Body of pancreas (tissue), 4 donors: ENCODE measurements at regions not wholly inside any gene's neighbourhood (a gene's known extent, or its start where the extent isn't known, plus 50 kb on each side); places are given as distances from the start of the nearest gene placed in this dataset.

Experiments used
- POLR2A ChIP-seq, 3 donors: fragments of 450-650 bp; IDR thresholded peaks; one replicate each; pipeline ENCODE4 v1.6.1; 2016; ENCODE audit warnings: antibody characterized with exemption in 3 of 3, mild to moderate bottlenecking in 2 of 3
- TF ChIP-seq, protein P1 (sequence below), 7 experiments: fragments of 450-650 bp in 4 of 7; fragments of 200-600 bp in 3 of 7; sonication (generic) in 3 of 7; IDR thresholded peaks; one replicate each; pipeline ENCODE4 v1.5.1; 2016 to 2019; ENCODE audit warnings: antibody characterized with exemption in 7 of 7

DNA sequence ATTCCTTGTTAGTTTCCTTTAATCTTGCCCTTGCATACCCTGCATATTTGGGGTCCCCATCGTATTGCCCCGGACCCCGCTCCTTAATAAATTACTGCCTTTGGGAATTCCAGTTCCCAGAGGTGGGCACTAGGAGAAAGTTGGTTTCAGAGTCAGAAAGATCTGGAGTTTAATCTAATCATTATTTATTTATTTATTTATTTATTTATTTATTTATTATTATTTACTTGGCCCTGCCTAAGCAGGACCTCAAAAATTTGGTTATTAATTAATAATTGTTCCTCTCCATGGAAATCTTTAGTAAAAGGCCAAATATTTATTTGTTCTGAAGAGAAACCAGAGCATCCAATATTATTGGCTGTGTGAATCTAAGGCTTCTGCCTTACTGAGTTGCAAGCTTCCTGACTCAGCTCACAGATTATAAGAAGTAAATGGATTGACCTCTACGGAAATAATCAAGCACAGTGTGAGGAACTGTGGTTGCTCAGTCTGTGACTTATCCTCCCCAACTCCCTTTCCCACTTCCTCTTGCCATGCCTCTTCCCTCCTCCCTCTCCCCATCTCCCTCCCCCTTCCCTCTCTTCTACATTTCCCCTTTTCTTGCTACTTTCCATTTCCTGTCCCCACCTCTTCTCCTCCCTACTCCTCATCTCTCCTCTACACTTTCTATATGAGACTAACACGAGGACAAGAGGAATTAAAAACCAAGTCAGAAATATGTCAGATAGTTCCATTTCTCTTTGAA lies 61.5 kb upstream of the AP1S2 start:
- TF ChIP-seq, protein P1, sequence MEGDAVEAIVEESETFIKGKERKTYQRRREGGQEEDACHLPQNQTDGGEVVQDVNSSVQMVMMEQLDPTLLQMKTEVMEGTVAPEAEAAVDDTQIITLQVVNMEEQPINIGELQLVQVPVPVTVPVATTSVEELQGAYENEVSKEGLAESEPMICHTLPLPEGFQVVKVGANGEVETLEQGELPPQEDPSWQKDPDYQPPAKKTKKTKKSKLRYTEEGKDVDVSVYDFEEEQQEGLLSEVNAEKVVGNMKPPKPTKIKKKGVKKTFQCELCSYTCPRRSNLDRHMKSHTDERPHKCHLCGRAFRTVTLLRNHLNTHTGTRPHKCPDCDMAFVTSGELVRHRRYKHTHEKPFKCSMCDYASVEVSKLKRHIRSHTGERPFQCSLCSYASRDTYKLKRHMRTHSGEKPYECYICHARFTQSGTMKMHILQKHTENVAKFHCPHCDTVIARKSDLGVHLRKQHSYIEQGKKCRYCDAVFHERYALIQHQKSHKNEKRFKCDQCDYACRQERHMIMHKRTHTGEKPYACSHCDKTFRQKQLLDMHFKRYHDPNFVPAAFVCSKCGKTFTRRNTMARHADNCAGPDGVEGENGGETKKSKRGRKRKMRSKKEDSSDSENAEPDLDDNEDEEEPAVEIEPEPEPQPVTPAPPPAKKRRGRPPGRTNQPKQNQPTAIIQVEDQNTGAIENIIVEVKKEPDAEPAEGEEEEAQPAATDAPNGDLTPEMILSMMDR (IDR thresholded peaks at IDR 0.05), result no peak
- TF ChIP-seq POLR2A (IDR thresholded peaks at IDR 0.05), result no peak
